ENCODE measurements at regions not wholly inside any gene's neighbourhood (a gene's known extent, or its start where the extent isn't known, plus 50 kb on each side); places are given as distances from the start of the nearest gene placed in this dataset.

DNA sequence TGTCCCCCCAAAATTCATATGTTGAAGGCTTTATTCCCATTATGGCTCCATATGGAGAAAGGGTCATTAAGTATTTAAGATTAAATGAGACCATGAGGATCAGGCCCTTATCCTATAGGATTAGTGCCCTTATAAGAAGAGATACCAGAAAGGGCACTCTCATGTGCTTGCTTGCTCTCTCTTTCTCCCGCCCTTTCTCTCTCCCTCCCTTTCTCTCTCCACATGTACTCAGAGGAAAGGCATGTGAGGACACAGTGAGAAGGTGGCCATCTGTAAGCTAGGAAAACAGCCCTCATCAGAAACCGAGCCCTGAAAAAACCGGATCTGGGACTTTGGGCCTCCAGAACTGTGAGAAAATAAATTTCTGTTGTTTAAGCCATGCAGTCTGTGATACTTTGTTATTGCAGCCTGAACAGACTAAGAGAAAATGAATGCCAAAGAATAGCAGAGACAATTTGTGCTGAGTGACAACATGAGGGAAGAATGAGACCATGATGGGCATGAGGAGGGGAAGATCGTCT lies 300.0 kb upstream of the SLC39A10 start:
- TF ChIP-seq ZFX (IDR thresholded peaks at IDR 0.05; ENCODE audit: borderline replicate concordance), result no peak
- TF ChIP-seq, protein P1, sequence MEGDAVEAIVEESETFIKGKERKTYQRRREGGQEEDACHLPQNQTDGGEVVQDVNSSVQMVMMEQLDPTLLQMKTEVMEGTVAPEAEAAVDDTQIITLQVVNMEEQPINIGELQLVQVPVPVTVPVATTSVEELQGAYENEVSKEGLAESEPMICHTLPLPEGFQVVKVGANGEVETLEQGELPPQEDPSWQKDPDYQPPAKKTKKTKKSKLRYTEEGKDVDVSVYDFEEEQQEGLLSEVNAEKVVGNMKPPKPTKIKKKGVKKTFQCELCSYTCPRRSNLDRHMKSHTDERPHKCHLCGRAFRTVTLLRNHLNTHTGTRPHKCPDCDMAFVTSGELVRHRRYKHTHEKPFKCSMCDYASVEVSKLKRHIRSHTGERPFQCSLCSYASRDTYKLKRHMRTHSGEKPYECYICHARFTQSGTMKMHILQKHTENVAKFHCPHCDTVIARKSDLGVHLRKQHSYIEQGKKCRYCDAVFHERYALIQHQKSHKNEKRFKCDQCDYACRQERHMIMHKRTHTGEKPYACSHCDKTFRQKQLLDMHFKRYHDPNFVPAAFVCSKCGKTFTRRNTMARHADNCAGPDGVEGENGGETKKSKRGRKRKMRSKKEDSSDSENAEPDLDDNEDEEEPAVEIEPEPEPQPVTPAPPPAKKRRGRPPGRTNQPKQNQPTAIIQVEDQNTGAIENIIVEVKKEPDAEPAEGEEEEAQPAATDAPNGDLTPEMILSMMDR (IDR thresholded peaks at IDR 0.05), result no peak
- H3K27ac ChIP-seq, result no peak overlapping the region

DNA sequence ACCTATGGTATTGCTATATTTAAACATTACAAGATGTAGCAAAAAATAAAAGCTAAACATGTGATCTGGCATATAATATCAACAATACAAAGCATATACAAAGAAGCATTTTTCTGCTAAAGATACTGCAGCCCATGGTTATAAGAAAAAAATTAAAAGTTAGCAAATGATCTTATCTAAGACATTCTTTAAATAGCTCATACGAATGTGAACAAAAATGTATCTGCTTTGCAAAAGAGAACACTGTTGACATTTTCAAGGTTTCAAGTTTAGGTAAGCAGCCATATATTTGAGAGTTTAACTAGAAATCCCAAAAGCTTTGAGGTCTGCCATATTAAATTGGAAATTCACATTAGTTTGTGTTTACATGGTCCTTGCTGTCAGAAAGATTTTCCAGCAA lies 301.0 kb upstream of the SLC39A10 start:
- no peak for TF ChIP-seq ZFX (IDR thresholded peaks at IDR 0.05; ENCODE audit: borderline replicate concordance)
- TF ChIP-seq, protein P1 (IDR thresholded peaks at IDR 0.05), result no peak

DNA sequence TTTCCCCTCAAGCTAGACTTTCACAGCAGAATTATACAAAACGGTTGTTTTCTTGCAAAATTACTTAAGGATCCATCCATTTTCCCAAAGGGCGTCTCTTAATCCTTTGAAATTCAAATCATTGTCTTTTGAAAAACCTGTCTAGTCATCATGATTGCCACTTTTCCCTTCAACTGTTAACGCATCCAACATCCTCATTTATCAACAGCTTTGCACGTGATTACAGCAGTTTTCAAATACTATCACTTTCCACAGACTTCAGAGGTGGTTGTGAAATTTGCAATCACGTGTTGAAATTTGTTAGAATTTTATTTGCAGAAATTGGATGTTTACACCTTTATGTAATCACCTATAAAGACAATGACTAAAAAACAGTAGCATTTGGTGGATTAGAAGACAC lies 304.4 kb upstream of the SLC39A10 start:
- H3K27ac ChIP-seq, result no peak overlapping the region
- TF ChIP-seq ZFX (IDR thresholded peaks at IDR 0.05; ENCODE audit: borderline replicate concordance), result no peak
- TF ChIP-seq, protein P1 (IDR thresholded peaks at IDR 0.05), result no peak

More for the DNA sequence above, 301.0 kb upstream of the SLC39A10 start:
- no peak overlapping the region for H3K27ac ChIP-seq

DNA sequence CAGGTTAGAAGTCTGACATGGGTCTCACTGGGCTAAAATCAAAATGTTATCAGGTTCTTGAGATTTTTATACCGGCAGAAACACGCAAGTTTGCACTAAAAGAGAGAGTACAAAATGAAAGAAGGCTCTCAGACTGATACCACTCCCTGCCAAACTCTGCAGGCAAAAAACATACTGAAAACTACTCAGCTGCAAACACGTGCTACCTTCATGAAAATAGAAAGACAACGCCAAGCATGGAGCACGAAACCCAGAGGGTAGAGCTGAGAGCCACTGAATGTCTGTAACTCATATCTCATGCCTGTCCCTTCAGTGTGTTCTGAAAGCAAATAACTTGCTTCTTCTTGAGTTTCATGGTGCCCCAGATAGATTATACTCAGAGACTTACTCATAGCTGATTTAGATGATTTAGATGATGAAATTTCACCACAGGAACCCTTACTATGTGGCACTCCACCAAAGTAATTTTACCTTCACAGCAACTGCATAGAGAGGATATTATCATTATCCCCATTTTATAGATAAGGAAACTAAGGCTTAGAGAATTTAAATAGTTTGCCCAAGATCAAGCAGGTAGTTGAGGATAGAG lies 313.0 kb upstream of the SLC39A10 start:
- TF ChIP-seq, protein P1 (IDR thresholded peaks at IDR 0.05), result no peak
- no peak overlapping the region for H3K27ac ChIP-seq

DNA sequence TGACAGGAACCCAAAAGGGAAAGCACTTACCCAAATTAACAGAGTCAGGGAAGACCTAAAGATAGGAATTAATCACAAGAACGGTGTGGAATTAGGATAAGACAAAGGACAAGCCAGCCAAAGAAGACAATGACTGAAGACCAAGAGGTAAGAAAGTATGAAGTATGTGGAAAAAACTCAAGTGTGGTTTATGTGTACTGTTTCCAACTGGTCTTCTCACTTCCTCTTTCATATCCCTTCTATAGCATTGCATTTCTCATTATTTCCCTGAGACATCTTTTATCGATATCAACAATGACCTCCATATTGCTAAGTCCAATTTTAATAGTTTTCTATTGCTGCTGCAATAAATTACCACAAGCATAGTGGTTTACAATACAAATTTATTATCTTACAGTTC lies 313.5 kb upstream of the SLC39A10 start:
- H3K27ac ChIP-seq, result no peak overlapping the region

DNA sequence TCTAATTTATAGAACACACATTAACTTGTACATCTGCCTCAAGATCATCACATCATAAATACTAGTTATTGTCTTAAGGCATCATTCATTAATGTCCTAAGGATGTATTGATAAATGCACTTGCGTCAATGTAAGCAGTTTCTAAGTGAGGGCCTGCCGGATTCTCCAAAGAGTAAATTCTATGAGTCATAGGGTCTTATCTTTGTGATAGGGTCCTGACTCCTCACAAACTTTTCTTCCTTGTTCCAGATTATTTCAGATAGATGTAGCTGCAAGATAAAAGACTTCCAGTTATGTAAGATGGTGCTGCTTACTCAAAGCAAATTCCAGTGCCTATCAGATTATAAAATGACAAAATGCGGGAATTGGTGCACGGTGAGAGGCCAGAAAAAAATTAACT lies 315.0 kb upstream of the SLC39A10 start:
- TF ChIP-seq ZFX (IDR thresholded peaks at IDR 0.05; ENCODE audit: borderline replicate concordance), result no peak
- TF ChIP-seq, protein P1 (IDR thresholded peaks at IDR 0.05), result no peak
- no peak overlapping the region for H3K27ac ChIP-seq

More for the DNA sequence above, 313.5 kb upstream of the SLC39A10 start:
- TF ChIP-seq, protein P1 (IDR thresholded peaks at IDR 0.05), result no peak
- TF ChIP-seq ZFX (IDR thresholded peaks at IDR 0.05; ENCODE audit: borderline replicate concordance), result no peak

DNA sequence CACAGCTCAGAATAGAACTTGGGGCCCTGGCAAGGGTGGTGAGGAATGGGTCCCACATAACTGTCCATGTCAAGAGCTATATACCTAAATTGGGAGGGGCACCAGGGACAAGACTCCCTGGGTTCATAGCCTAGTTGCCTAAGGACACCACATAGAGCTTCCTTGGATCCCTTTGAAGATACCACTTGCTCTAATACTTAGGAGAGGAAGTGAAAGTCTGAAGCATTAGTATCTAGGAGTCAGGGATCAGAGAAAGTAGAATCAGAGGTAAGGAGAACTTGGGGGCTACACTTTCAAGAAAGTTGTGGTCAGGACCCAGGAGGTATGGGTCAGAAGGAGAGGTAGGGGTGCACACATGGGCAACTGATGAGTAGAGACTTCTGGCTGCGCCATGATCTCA lies 318.2 kb upstream of the SLC39A10 start:
- TF ChIP-seq, protein P1 (IDR thresholded peaks at IDR 0.05), result no peak
- TF ChIP-seq ZFX (IDR thresholded peaks at IDR 0.05; ENCODE audit: borderline replicate concordance), result no peak
- H3K27ac ChIP-seq, result no peak overlapping the region

Data from 22Rv1 (cell line).